Cardiac fibroblast (primary cell): ENCODE measurements at regions not wholly inside any gene's neighbourhood (a gene's known extent, or its start where the extent isn't known, plus 50 kb on each side); places are given as distances from the start of the nearest gene placed in this dataset.
"Not testable (repeated sequence)": the region's sequence is repeated elsewhere in the genome, so short reads cannot be mapped to it uniquely, and the experiment has no call there.

Experiments used
- DNase-seq, 2 donors: peaks; one replicate each; pipeline versions ENCODE4 v3.0.0 to v3.0.0-alpha.2; 2010; ENCODE audit warnings: low read depth in 2 of 2
- H3K4me3 ChIP-seq, 2 donors: replicated peaks in 1 of 2; 1 replicate in 1 of 2; 2 replicates in 1 of 2; pipeline ENCODE4 v1.5.1; 2011; ENCODE audit warnings: low read depth in 2 of 2, low read length in 2 of 2, mild to moderate bottlenecking in 2 of 2, moderate library complexity in 1 of 2
- TF ChIP-seq, protein P1 (sequence below): IDR thresholded peaks from one replicate; pipeline ENCODE4 v1.5.1; 2011; ENCODE audit warnings: low read depth, mild to moderate bottlenecking, low read length, inconsistent platforms

DNA sequence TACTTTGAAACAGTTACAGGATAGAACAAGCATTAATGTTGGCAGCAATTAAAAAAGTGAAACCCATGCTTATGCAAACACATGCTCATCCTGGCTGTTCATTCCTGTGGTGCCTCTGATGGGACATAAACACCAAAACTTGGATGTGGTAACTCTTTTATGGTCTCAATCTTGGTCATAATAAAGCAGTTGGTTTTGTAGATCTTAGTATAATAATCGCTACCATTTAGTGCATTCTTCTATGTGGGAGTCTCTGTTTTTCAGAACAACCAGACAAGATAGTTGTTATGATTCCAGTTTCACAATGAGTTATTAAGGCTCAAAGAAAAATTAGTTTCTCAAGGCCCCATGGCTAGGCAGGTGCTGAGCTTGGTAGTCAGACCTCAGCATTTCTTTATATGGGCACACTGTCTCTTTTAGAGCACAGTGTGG is 184.0 kb downstream of the UTRN start:
- no peak for DNase-seq
- no peak overlapping the region for H3K4me3 ChIP-seq

DNA sequence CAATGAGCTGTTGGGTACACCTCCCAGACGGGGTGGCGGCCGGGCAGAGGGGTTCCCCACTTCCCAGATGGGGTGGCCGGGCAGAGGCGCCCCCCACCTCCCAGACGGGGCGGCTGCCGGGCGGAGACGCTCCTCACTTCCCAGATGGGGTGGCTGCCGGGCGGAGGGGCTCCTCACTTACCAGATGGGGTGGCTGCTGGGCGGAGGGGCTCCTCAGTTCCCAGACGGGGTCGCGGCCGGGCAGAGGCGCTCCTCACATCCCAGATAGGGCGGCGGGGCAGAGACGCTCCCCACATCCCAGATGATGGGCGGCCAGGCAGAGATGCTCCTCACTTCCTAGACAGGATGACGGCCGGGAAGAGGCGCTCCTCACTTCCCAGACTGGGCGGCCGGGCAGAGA is 185.1 kb downstream of the UTRN start:
- H3K4me3 ChIP-seq, DNase-seq: not testable (repeated sequence)

More for the DNA sequence above, 184.0 kb downstream of the UTRN start:
- TF ChIP-seq, protein P1, sequence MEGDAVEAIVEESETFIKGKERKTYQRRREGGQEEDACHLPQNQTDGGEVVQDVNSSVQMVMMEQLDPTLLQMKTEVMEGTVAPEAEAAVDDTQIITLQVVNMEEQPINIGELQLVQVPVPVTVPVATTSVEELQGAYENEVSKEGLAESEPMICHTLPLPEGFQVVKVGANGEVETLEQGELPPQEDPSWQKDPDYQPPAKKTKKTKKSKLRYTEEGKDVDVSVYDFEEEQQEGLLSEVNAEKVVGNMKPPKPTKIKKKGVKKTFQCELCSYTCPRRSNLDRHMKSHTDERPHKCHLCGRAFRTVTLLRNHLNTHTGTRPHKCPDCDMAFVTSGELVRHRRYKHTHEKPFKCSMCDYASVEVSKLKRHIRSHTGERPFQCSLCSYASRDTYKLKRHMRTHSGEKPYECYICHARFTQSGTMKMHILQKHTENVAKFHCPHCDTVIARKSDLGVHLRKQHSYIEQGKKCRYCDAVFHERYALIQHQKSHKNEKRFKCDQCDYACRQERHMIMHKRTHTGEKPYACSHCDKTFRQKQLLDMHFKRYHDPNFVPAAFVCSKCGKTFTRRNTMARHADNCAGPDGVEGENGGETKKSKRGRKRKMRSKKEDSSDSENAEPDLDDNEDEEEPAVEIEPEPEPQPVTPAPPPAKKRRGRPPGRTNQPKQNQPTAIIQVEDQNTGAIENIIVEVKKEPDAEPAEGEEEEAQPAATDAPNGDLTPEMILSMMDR = no peak

DNA sequence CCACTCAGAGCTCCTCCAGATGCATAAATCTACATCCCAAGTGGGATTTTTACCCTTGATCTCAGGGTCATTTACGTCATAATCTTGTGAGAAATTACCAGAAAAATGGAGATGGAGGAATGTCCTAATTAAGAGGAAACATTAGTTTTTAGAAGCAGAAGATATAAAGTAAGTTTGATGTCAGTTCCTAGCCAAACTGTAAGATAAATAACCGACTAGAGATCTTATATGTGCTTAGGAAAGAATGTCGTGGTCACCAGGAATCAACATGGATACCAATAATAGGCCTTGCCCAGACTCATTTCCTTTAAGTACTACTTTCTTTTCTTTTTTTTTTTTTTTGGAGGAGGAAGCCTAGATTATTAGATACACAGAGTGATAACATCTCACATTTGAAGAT is 186.9 kb downstream of the UTRN start:
- no peak overlapping the region for H3K4me3 ChIP-seq
- DNase-seq = no peak
- TF ChIP-seq, protein P1 = no peak

DNA sequence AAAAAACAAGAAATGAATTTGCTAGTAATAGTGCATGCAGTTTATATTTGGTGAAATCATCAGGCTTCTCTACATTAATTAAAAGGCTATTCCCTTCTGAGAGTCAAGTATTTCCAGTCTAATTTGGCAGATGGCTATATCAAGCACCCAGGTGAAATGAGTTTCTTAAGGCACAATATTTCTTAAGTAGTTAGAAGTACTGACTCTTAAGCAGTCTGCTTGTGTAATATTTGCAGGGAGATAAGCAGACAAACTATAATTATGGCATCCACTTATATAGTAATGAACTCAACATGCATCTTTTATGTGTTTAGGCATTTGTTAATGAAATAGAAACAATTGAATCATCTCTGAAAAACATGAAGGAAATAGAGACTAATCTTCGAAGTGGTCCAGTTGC is 189.2 kb downstream of the UTRN start:
- H3K4me3 ChIP-seq = no peak overlapping the region
- DNase-seq = no peak
- TF ChIP-seq, protein P1 = no peak

DNA sequence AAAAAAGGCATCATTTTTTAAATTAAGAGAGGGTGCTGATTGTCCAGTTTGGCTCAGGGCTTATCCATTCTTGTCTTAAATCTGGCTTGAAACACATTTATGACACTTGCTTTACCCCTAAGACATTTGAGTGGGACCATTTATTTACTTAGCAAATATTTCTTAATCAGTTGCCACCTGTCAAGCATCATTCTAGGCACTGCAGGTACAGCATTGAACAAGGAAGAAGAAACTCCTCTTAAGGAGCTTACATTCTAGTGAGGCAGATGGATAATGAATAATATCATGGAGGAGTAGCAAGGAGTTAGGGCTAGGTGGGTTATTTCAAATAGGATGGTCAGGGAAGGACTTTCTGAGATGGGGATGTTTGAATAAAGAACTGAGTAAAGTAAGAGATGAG is 189.8 kb downstream of the UTRN start:
- TF ChIP-seq, protein P1 = no peak
- no peak for DNase-seq

GRCh38 chr6:144475411-144475810 is 190.3 kb downstream of the UTRN start:
- DNase-seq = no peak
- TF ChIP-seq, protein P1 = no peak
- H3K4me3 ChIP-seq = no peak overlapping the region

More for the DNA sequence above, 189.8 kb downstream of the UTRN start:
- H3K4me3 ChIP-seq = no peak overlapping the region

DNA sequence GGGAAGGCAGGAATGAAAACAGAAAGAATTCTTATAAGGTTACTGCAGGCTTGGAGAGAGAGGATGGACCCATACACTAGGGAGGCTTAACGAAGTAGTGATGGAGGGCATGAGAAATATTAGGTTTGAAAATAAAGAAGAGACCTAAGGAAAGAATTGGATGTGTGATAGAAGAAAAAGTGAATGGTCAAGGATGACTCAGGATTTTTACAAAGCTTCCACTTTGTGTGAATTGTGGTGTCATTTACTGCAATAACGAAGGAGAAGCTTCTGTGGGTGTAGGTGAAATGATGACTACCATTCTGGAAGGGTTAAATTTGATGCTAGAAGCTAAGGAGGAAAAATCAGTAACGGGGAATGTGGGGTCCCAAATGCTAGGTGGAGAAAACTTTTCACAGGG is 191.2 kb downstream of the UTRN start:
- no peak overlapping the region for H3K4me3 ChIP-seq
- no peak for DNase-seq
- TF ChIP-seq, protein P1 = no peak
